Panc1 (cell line): ENCODE measurements at regions not wholly inside any gene's neighbourhood (a gene's known extent, or its start where the extent isn't known, plus 50 kb on each side); places are given as distances from the start of the nearest gene placed in this dataset.

Experiments used
- ATAC-seq: fragments of 200-7000 bp; cut with Tn5 transposase; 2 replicates; pipeline ENCODE4 v1.9.1; 2020; ENCODE audit warnings: mild to moderate bottlenecking, moderate library complexity
- BruUV-seq: library from RNA; stranded (reverse); fragments of 400-500 nt; replicated peaks from 2 replicates; lab custom pipeline; 2021; lab: Mats Ljungman, UMichigan
- CTCF ChIA-PET: fragments of 300-600 bp; sonication (Branson Sonifier 250); formaldehyde crosslinking; loops from one replicate; lab custom pipeline; 2022; ENCODE audit warnings: antibody characterized with exemption; lab: Charles Lee
- POLR2A ChIA-PET: fragments of 300-600 bp; sonication (Branson Sonifier 250); formaldehyde crosslinking; loops from one replicate; lab custom pipeline; 2022; ENCODE audit warnings: antibody characterized with exemption; lab: Charles Lee
- DNase-seq: peaks from one replicate; pipeline ENCODE4 v3.0.0-alpha.2; 2010; ENCODE audit warnings: low read depth, low spot score
- H3K27ac ChIP-seq: 2 replicates; pipeline ENCODE4 v1.5.1; 2011; ENCODE audit warnings: mild to moderate bottlenecking, low read length, inconsistent platforms
- H3K27me3 ChIP-seq: fragments of 200-500 bp; sonication (Bioruptor generic); 2 replicates; pipeline ENCODE4 v1.6.0; 2014; ENCODE audit warnings: low read length, inconsistent platforms; ENCODE audit not compliant: control insufficient read depth, insufficient read depth
- H3K36me3 ChIP-seq: fragments of 200-500 bp; sonication (Bioruptor generic); 2 replicates; pipeline ENCODE4 v1.5.1; 2014; ENCODE audit warnings: inconsistent platforms, mild to moderate bottlenecking, low read length, moderate library complexity; ENCODE audit not compliant: control insufficient read depth, insufficient read depth
- H3K4me1 ChIP-seq: 2 replicates; pipeline ENCODE4 v1.5.1; 2011; ENCODE audit warnings: inconsistent platforms, mild to moderate bottlenecking, low read length, moderate library complexity; ENCODE audit not compliant: control insufficient read depth, insufficient read depth
- H3K4me3 ChIP-seq, 2 experiments: 2 replicates each; pipeline ENCODE4 v1.5.1; 2011 to 2012; ENCODE audit warnings: low read depth in 2 of 2, low read length in 2 of 2, mild to moderate bottlenecking in 2 of 2, inconsistent platforms in 1 of 2, moderate library complexity in 1 of 2
- H3K9me3 ChIP-seq: fragments of 200-500 bp; sonication (Bioruptor generic); 2 replicates; pipeline ENCODE4 v1.5.1; 2014; ENCODE audit warnings: low read depth, mild to moderate bottlenecking, inconsistent platforms, low read length, moderate library complexity; ENCODE audit not compliant: control insufficient read depth, insufficient read depth
- POLR2AphosphoS5 ChIP-seq: IDR thresholded peaks from 2 replicates; pipeline ENCODE4 v1.6.1; 2012; ENCODE audit warnings: mild to moderate bottlenecking, low read depth, low read length, moderate library complexity
- SIN3A ChIP-seq: IDR thresholded peaks from 2 replicates; pipeline ENCODE4 v1.6.1; 2012; ENCODE audit warnings: low read depth, mild to moderate bottlenecking, low read length, moderate library complexity, borderline replicate concordance; ENCODE audit not compliant: insufficient read depth
- in situ Hi-C: cut with HindIII; loops from 2 replicates; pipeline ENCODE4 v1.10.0; 2016; ENCODE audit warnings: low sequenced_read_pairs, low pct_unique_long_range_greater_than_20kb
- intact Hi-C: fragments of 100-400 bp; cut with micrococcal nuclease; formaldehyde crosslinking; loops from one replicate; pipeline ENCODE4 v1.10.0; 2022; ENCODE audit not compliant: unreplicated experiment
- TF ChIP-seq, protein P1 (sequence below), 2 experiments: IDR thresholded peaks; 2 replicates each; pipeline ENCODE4 v1.6.1; 2011 to 2012; ENCODE audit warnings: low read depth in 2 of 2, control low read depth in 1 of 2, low read length in 1 of 2, mild to moderate bottlenecking in 1 of 2, moderate library complexity in 1 of 2; ENCODE audit not compliant: insufficient read depth in 1 of 2
- TF ChIP-seq, protein P2 (sequence below): fragments of 450-650 bp; IDR thresholded peaks from 2 replicates; pipeline ENCODE4 v1.5.1; 2017; ENCODE audit warnings: mild to moderate bottlenecking

DNA sequence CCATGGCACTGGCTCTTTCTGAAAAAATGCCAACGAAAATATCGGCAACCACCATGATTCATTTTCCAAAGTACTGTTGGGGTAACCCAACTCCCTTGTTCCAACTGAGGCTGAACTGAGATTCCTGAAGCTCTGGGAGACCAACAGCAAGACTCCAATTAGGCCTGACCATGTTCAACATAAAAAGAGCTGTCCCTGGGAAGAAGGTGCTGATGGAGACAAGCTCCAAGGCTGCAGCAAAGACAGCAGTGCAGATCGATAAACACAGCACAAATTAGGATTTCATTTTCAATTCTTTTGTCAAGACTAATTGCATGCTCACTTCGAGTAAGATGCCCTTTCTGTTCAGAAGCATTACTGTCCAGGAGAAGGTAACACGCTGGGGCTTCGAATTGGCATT is 968.0 kb downstream of the UQCRFS1 start:
- POLR2A ChIA-PET = no interaction called here
- no peaks in the 10 kb centered on the region for H3K9me3 ChIP-seq
- DNase-seq (no peak), ATAC-seq (no peak)
- H3K36me3 ChIP-seq = no peaks in the 10 kb centered on the region
- no peak overlapping the region for H3K27ac ChIP-seq
- no peaks in the 10 kb centered on the region for H3K4me1 ChIP-seq
- no peak overlapping the region for H3K4me3 ChIP-seq
- no TSS peak for BruUV-seq
- intact Hi-C loops (loop anchor here (5.0 to 10.0 kb wide), 2 partner anchors 82 to 470 kb away; no protein-coding TSS in a partner anchor), in situ Hi-C loops (no loop called here)
- H3K27me3 ChIP-seq = no peaks in the 10 kb centered on the region
- TF ChIP-seq, protein P1, sequence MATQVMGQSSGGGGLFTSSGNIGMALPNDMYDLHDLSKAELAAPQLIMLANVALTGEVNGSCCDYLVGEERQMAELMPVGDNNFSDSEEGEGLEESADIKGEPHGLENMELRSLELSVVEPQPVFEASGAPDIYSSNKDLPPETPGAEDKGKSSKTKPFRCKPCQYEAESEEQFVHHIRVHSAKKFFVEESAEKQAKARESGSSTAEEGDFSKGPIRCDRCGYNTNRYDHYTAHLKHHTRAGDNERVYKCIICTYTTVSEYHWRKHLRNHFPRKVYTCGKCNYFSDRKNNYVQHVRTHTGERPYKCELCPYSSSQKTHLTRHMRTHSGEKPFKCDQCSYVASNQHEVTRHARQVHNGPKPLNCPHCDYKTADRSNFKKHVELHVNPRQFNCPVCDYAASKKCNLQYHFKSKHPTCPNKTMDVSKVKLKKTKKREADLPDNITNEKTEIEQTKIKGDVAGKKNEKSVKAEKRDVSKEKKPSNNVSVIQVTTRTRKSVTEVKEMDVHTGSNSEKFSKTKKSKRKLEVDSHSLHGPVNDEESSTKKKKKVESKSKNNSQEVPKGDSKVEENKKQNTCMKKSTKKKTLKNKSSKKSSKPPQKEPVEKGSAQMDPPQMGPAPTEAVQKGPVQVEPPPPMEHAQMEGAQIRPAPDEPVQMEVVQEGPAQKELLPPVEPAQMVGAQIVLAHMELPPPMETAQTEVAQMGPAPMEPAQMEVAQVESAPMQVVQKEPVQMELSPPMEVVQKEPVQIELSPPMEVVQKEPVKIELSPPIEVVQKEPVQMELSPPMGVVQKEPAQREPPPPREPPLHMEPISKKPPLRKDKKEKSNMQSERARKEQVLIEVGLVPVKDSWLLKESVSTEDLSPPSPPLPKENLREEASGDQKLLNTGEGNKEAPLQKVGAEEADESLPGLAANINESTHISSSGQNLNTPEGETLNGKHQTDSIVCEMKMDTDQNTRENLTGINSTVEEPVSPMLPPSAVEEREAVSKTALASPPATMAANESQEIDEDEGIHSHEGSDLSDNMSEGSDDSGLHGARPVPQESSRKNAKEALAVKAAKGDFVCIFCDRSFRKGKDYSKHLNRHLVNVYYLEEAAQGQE (IDR thresholded peaks at IDR 0.05; ENCODE audit: insufficient read depth in 1 of 2, low read depth in 2 of 2, low read length in 1 of 2) = peak; percentile 49 to 58; a peak in 2 of 4 replicates
- TF ChIP-seq POLR2AphosphoS5 = no peak
- CTCF ChIA-PET = no interaction called here

DNA sequence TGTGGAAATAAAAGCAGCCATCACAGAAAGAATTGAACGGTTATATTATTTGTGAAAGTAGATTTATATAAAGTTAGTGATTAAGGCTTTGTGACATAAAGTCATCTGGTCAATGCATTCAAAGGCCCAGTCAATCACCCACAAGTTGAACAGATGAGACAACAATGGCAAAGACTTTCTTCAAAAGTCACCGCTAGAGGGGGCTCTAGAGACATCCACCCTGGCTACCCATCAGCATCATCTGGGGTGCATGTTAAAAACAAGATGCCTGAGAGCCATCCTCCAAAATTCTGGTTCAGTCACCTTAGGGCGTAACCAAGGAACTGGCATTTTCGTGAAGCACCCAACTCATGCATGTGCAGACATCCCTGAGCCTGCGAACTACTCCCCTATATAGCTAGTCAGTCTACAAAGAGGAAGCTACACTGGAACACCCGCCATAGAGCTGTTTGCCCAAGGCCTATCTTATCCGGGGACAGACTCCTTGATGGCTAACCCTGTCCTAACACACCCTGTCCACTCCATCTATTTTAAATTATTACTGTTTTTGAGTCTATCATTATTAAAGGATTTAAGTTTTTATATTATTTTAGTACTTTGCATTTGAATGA is 970.5 kb downstream of the UQCRFS1 start:
- H3K4me3 ChIP-seq = no peak overlapping the region
- no peaks in the 10 kb centered on the region for H3K36me3 ChIP-seq
- ChIA-PET POLR2A (no interaction called here), CTCF (no interaction called here)
- H3K4me1 ChIP-seq = no peaks in the 10 kb centered on the region
- no peaks in the 10 kb centered on the region for H3K27me3 ChIP-seq
- intact Hi-C loops (loop anchor here (5.0 to 10.0 kb wide), 2 partner anchors 85 to 472 kb away; no protein-coding TSS in a partner anchor), in situ Hi-C loops (no loop called here)
- no peaks in the 10 kb centered on the region for H3K9me3 ChIP-seq
- no peak for TF ChIP-seq SIN3A
- TF ChIP-seq, protein P2, sequence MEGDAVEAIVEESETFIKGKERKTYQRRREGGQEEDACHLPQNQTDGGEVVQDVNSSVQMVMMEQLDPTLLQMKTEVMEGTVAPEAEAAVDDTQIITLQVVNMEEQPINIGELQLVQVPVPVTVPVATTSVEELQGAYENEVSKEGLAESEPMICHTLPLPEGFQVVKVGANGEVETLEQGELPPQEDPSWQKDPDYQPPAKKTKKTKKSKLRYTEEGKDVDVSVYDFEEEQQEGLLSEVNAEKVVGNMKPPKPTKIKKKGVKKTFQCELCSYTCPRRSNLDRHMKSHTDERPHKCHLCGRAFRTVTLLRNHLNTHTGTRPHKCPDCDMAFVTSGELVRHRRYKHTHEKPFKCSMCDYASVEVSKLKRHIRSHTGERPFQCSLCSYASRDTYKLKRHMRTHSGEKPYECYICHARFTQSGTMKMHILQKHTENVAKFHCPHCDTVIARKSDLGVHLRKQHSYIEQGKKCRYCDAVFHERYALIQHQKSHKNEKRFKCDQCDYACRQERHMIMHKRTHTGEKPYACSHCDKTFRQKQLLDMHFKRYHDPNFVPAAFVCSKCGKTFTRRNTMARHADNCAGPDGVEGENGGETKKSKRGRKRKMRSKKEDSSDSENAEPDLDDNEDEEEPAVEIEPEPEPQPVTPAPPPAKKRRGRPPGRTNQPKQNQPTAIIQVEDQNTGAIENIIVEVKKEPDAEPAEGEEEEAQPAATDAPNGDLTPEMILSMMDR = peak; percentile 87
- DNase-seq = no peak
- ATAC-seq = peak; percentile 72; the same call in 1 of the 2 replicates
- no TSS peak for BruUV-seq
- no peak overlapping the region for H3K27ac ChIP-seq

DNA sequence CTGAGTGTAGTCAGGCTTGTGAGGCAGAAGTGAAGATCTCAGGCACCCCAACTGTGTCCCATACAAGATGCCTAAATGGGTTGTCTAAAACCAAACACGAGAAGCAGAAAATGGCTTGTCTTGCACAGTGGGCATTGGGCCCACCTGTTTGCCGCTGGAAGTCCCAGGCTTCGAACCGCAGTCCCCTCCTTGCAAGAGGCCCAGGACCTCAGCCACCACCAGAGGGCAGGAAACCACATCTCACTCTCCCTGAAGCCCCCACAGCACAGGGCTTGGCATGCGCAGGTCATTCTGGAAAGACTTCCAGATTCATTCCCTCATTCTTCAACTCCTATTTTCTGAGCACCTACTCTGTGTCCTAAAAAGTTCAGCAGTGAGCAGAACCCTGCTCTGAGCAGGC is 973.7 kb downstream of the UQCRFS1 start:
- no peaks in the 10 kb centered on the region; the same call in 1 of the 2 replicates for H3K9me3 ChIP-seq
- no peak overlapping the region for H3K4me3 ChIP-seq
- H3K36me3 ChIP-seq = no peaks in the 10 kb centered on the region
- TF ChIP-seq, protein P2 = peak; percentile 54
- TF ChIP-seq SIN3A = no peak
- H3K4me1 ChIP-seq = no peaks in the 10 kb centered on the region
- in situ Hi-C loops = no loop called here
- no TSS peak for BruUV-seq
- DNase-seq = no peak
- ChIA-PET POLR2A (no interaction called here), CTCF (no interaction called here)
- no peak overlapping the region for H3K27ac ChIP-seq
- no peak for ATAC-seq
- H3K27me3 ChIP-seq = 0 out of 2 replicates have a peak, but pooled peaks cover 2% of the 10 kb centered on the region
- intact Hi-C loops = no loop called here
